ENCODE measurements at regions not wholly inside any gene's neighbourhood (a gene's known extent, or its start where the extent isn't known, plus 50 kb on each side); places are given as distances from the start of the nearest gene placed in this dataset.
A peak's percentile ranks its signal among the peaks of the same experiment; 100 is the strongest.
"Not testable (repeated sequence)": the region's sequence is repeated elsewhere in the genome, so short reads cannot be mapped to it uniquely, and the experiment has no call there.

GRCh38 chr12:125351788-125352187 is 286.6 kb downstream of the AACS start:
- TF ChIP-seq CTCF (IDR thresholded peaks at IDR 0.05): 0 out of 2 replicates have a peak, but pooled peaks have one; percentile 9
- Mint-ChIP-seq H3K27me3 (ENCODE audit: insufficient read depth) (no peaks in the 10 kb centered on the region), H3K36me3 (ENCODE audit: low read depth) (0 out of 2 replicates have a peak, but pooled peaks cover 4% of the 10 kb centered on the region), H3K27ac (no peak overlapping the region), H3K4me3 (no peak overlapping the region), H3K4me1 (ENCODE audit: low read depth) (no peaks in the 10 kb centered on the region), H3K9me3 (peaks cover 52% of the 10 kb centered on the region)
- DNase-seq: no peak

- H3K4me3 Mint-ChIP-seq; H3K4me1 Mint-ChIP-seq (ENCODE audit: low read depth); H3K27ac Mint-ChIP-seq; H3K36me3 Mint-ChIP-seq (ENCODE audit: low read depth); H3K27me3 Mint-ChIP-seq (ENCODE audit: insufficient read depth); DNase-seq: not testable (repeated sequence)
- H3K9me3 Mint-ChIP-seq: peaks cover 50% of the 10 kb centered on the region
Observed at GRCh38 chr12:125353002-125353401, 287.8 kb downstream of the AACS start.

GRCh38 chr12:125353871-125354270 is 288.6 kb downstream of the AACS start:
- DNase-seq: no peak
- H3K9me3 Mint-ChIP-seq: peaks cover 49% of the 10 kb centered on the region
- no peak for TF ChIP-seq CTCF (IDR thresholded peaks at IDR 0.05)
- no peaks in the 10 kb centered on the region for H3K4me1 Mint-ChIP-seq (ENCODE audit: low read depth)
- 0 out of 2 replicates have a peak, but pooled peaks cover 5% of the 10 kb centered on the region for H3K36me3 Mint-ChIP-seq (ENCODE audit: low read depth)
- H3K27ac Mint-ChIP-seq: no peak overlapping the region
- no peak overlapping the region for H3K4me3 Mint-ChIP-seq
- no peaks in the 10 kb centered on the region for H3K27me3 Mint-ChIP-seq (ENCODE audit: insufficient read depth)

- 0 out of 2 replicates have a peak, but pooled peaks cover 5% of the 10 kb centered on the region for H3K36me3 Mint-ChIP-seq (ENCODE audit: low read depth)
Observed at GRCh38 chr12:125355614-125356013, 290.4 kb downstream of the AACS start.

GRCh38 chr12:125356111-125356510 is 290.9 kb downstream of the AACS start:
- no peaks in the 10 kb centered on the region; the same call in 1 of the 2 replicates for H3K27me3 Mint-ChIP-seq (ENCODE audit: insufficient read depth)
- no peak for TF ChIP-seq CTCF (IDR thresholded peaks at IDR 0.05)
- no peak overlapping the region for H3K4me3 Mint-ChIP-seq
- no peaks in the 10 kb centered on the region for H3K4me1 Mint-ChIP-seq (ENCODE audit: low read depth)
- no peak overlapping the region for H3K27ac Mint-ChIP-seq
- no peak for DNase-seq
- peaks cover 41% of the 10 kb centered on the region for H3K9me3 Mint-ChIP-seq
- H3K36me3 Mint-ChIP-seq (ENCODE audit: low read depth): peaks cover 6% of the 10 kb centered on the region; the same call in 1 of the 2 replicates

More at GRCh38 chr12:125355614-125356013, 290.4 kb downstream of the AACS start:
- TF ChIP-seq CTCF (IDR thresholded peaks at IDR 0.05): no peak
- DNase-seq: no peak
- Mint-ChIP-seq H3K4me3 (no peak overlapping the region), H3K4me1 (ENCODE audit: low read depth) (no peaks in the 10 kb centered on the region), H3K9me3 (peaks cover 42% of the 10 kb centered on the region), H3K27me3 (ENCODE audit: insufficient read depth) (no peaks in the 10 kb centered on the region; the same call in 1 of the 2 replicates), H3K27ac (no peak overlapping the region)

GRCh38 chr12:125357561-125357960 is 292.3 kb downstream of the AACS start:
- TF ChIP-seq CTCF (IDR thresholded peaks at IDR 0.05): no peak
- H3K36me3 Mint-ChIP-seq (ENCODE audit: low read depth): peaks cover 9% of the 10 kb centered on the region; the same call in 1 of the 2 replicates
- H3K27ac Mint-ChIP-seq: no peak overlapping the region
- no peak for DNase-seq
- no peaks in the 10 kb centered on the region for H3K4me1 Mint-ChIP-seq (ENCODE audit: low read depth)
- peaks cover 41% of the 10 kb centered on the region for H3K9me3 Mint-ChIP-seq
- no peak overlapping the region for H3K4me3 Mint-ChIP-seq
- no peaks in the 10 kb centered on the region; the same call in 1 of the 2 replicates for H3K27me3 Mint-ChIP-seq (ENCODE audit: insufficient read depth)
